Fibroblast of lung (primary cell): ENCODE measurements at regions not wholly inside any gene's neighbourhood (a gene's known extent, or its start where the extent isn't known, plus 50 kb on each side); places are given as distances from the start of the nearest gene placed in this dataset.

Experiments used
- DNase-seq, 2 donors: peaks; one replicate each; pipeline versions ENCODE4 v3.0.0 to v3.0.0-alpha.2; 2010; ENCODE audit warnings: low read depth in 2 of 2
- H2AFZ ChIP-seq: 2 replicates; pipeline ENCODE4 v1.5.1; 2012; ENCODE audit warnings: low read length, control low read depth, inconsistent platforms
- H3K27ac ChIP-seq: 2 replicates; pipeline ENCODE4 v1.5.1; 2011; ENCODE audit warnings: low read length, control low read depth; ENCODE audit not compliant: insufficient read depth
- H3K27me3 ChIP-seq: 2 replicates; pipeline ENCODE4 v1.5.1; 2011; ENCODE audit warnings: mild to moderate bottlenecking, low read length; ENCODE audit not compliant: control insufficient read depth, insufficient read depth
- H3K36me3 ChIP-seq: 2 replicates; pipeline ENCODE4 v1.5.1; 2011; ENCODE audit warnings: low read length; ENCODE audit not compliant: control insufficient read depth, insufficient read depth
- H3K4me1 ChIP-seq: 2 replicates; pipeline ENCODE4 v1.5.1; 2011; ENCODE audit warnings: low read length; ENCODE audit not compliant: control insufficient read depth, insufficient read depth; ENCODE audit errors: extremely low read depth
- H3K4me2 ChIP-seq: 2 replicates; pipeline ENCODE4 v1.5.1; 2011; ENCODE audit warnings: low read length, control low read depth; ENCODE audit not compliant: insufficient read depth; ENCODE audit errors: extremely low read depth
- H3K4me3 ChIP-seq, 4 experiments: fragments of 200-600 bp in 1 of 4; sonication (generic) in 1 of 4; replicated peaks in 1 of 4; 2 replicates each; pipeline ENCODE4 v1.5.1; 2011 to 2016; ENCODE audit warnings: low read length in 4 of 4, low read depth in 3 of 4, mild to moderate bottlenecking in 3 of 4, control low read depth in 2 of 4, inconsistent platforms in 1 of 4, mixed read lengths in 1 of 4; ENCODE audit not compliant: insufficient read depth in 1 of 4; ENCODE audit errors: control extremely low read depth in 1 of 4
- H3K79me2 ChIP-seq: 2 replicates; pipeline ENCODE4 v1.5.1; 2012; ENCODE audit warnings: mild to moderate bottlenecking, low read length, inconsistent platforms; ENCODE audit not compliant: control insufficient read depth, insufficient read depth
- H3K9ac ChIP-seq: 2 replicates; pipeline ENCODE4 v1.5.1; 2011; ENCODE audit warnings: mild to moderate bottlenecking, low read length, control low read depth; ENCODE audit not compliant: insufficient read depth
- H3K9me3 ChIP-seq: 2 replicates; pipeline ENCODE4 v1.5.1; 2012; ENCODE audit warnings: low read depth, low read length; ENCODE audit not compliant: control insufficient read depth, insufficient read depth
- H4K20me1 ChIP-seq: 2 replicates; pipeline ENCODE4 v1.5.1; 2011; ENCODE audit warnings: low read length; ENCODE audit not compliant: control insufficient read depth, insufficient read depth; ENCODE audit errors: extremely low read depth
- EZH2 ChIP-seq: IDR thresholded peaks from 2 replicates; pipeline ENCODE4 v1.5.1; 2012; ENCODE audit warnings: low read length, control low read depth, mild to moderate bottlenecking; ENCODE audit errors: missing control alignments
- TF ChIP-seq, protein P1 (sequence below), 2 donors: IDR thresholded peaks in 1 of 2; conservative IDR thresholded peaks in 1 of 2; 1 replicate in 1 of 2; 2 replicates in 1 of 2; pipeline ENCODE4 v1.5.1; 2011 to 2012; ENCODE audit warnings: low read length in 2 of 2, control low read depth in 1 of 2, inconsistent platforms in 1 of 2, low read depth in 1 of 2, mild to moderate bottlenecking in 1 of 2

DNA sequence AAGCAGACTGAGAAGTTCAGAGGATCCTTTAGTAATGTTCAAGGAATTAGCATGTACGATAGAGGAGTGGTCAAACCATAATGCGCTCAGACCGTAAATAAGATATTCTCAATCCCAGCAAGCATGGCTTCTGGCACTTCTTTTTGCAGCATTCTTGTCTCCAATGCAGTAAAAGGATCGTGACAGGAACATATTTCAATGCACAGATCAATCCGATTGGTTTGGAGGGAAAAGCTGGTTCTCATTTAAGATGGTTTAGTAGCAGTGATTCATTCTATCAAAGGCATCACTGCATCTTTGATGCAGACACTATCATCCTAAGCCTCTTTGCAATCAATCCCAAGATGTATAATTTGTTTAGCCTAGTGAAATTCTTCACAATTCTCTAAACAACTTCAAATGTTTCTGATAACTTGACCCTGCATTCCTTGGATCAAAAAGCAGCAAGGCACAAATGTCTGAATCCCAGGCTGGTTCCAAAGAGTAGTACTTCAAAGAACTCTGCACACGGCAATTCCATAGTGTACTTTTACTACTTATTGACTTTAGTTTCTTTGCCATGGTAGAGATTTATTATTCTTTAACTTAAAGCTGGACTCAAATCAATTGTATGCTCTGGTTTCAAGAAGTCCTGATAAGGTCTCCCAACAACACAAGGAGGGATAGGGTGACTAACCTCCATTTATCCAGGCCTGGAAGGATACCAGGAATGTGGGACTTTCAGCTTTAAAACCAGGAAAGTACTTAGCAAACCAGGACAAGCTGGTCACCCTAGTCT is 96.8 kb upstream of the MDM1 start:
- peak in 1 of 2 donors; percentile 91 for DNase-seq
- H4K20me1 ChIP-seq, result no peaks in the 10 kb centered on the region
- no peaks in the 10 kb centered on the region for H3K4me1 ChIP-seq
- no peaks in the 10 kb centered on the region for H3K9me3 ChIP-seq
- H3K27me3 ChIP-seq, result no peaks in the 10 kb centered on the region
- no peak for TF ChIP-seq EZH2
- TF ChIP-seq, protein P1, sequence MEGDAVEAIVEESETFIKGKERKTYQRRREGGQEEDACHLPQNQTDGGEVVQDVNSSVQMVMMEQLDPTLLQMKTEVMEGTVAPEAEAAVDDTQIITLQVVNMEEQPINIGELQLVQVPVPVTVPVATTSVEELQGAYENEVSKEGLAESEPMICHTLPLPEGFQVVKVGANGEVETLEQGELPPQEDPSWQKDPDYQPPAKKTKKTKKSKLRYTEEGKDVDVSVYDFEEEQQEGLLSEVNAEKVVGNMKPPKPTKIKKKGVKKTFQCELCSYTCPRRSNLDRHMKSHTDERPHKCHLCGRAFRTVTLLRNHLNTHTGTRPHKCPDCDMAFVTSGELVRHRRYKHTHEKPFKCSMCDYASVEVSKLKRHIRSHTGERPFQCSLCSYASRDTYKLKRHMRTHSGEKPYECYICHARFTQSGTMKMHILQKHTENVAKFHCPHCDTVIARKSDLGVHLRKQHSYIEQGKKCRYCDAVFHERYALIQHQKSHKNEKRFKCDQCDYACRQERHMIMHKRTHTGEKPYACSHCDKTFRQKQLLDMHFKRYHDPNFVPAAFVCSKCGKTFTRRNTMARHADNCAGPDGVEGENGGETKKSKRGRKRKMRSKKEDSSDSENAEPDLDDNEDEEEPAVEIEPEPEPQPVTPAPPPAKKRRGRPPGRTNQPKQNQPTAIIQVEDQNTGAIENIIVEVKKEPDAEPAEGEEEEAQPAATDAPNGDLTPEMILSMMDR (conservative IDR thresholded peaks at IDR 0.05 in 1 of 2, IDR thresholded peaks at IDR 0.05 in 1 of 2; ENCODE audit: low read depth in 1 of 2, low read length in 2 of 2), result no peak
- no peaks in the 10 kb centered on the region for H3K79me2 ChIP-seq
- H3K9ac ChIP-seq, result no peak overlapping the region
- no peak overlapping the region for H3K4me3 ChIP-seq
- H2AFZ ChIP-seq, result no peak overlapping the region
- no peaks in the 10 kb centered on the region for H3K36me3 ChIP-seq
- H3K27ac ChIP-seq, result no peak overlapping the region
- H3K4me2 ChIP-seq, result no peak overlapping the region

DNA sequence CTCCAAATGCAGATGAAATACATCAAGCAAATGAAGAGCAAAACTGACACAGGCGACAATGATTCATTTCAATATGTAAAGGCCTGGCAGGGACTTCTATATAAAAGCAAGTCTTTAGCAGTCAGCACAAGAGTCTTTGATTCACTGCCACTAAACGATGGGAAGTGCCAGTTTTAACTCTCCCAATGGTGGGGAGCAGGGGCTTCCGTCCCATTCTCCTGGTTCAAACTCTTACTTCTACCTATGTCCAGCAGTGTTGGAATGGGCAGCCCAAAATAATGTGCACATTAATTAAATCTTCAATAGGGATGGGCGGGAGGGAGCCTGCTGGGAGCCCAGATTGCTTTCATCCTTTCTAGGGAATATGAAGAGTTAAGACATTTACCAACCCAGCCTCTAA is 97.5 kb upstream of the MDM1 start:
- Histone ChIP-seq H2AFZ (no peak overlapping the region), H3K9me3 (no peaks in the 10 kb centered on the region), H3K27ac (no peak overlapping the region), H3K9ac (no peak overlapping the region), H3K79me2 (no peaks in the 10 kb centered on the region), H3K36me3 (no peaks in the 10 kb centered on the region), H3K4me2 (no peak overlapping the region), H3K4me3 (no peak overlapping the region), H4K20me1 (no peaks in the 10 kb centered on the region), H3K4me1 (no peaks in the 10 kb centered on the region), H3K27me3 (no peaks in the 10 kb centered on the region)
- TF ChIP-seq EZH2, result no peak
- TF ChIP-seq, protein P1 (conservative IDR thresholded peaks at IDR 0.05 in 1 of 2, IDR thresholded peaks at IDR 0.05 in 1 of 2; ENCODE audit: low read depth in 1 of 2, low read length in 2 of 2), result no peak
- no peak for DNase-seq

DNA sequence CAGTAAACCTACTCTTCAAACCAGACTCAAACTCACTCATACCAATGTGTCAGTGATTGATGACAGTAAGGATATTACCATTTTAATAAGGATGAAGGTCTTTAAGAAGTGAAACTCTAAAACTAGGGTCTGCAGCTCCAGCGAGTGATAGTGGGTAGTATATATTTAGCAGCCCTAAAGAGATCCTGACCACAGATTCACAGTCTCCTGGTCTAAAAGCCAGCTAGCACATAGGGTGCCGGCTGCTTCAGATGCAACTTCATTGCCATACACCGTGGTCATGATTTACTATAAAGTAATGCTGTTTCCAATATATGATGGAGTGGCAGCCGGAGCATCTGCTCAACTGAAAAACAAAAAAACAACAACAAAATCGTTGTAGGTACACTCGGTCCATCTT is 99.6 kb upstream of the MDM1 start:
- Histone ChIP-seq H3K4me3 (no peak overlapping the region), H3K9ac (no peak overlapping the region), H3K27ac (no peak overlapping the region), H3K9me3 (no peaks in the 10 kb centered on the region), H2AFZ (no peak overlapping the region), H3K4me2 (no peak overlapping the region), H3K4me1 (no peaks in the 10 kb centered on the region), H3K79me2 (no peaks in the 10 kb centered on the region), H3K36me3 (no peaks in the 10 kb centered on the region), H4K20me1 (no peaks in the 10 kb centered on the region), H3K27me3 (no peaks in the 10 kb centered on the region)
- no peak for DNase-seq
- TF ChIP-seq EZH2, result no peak
- TF ChIP-seq, protein P1 (conservative IDR thresholded peaks at IDR 0.05 in 1 of 2, IDR thresholded peaks at IDR 0.05 in 1 of 2; ENCODE audit: low read depth in 1 of 2, low read length in 2 of 2), result no peak
